Natural killer cell (primary cell): ENCODE measurements at regions not wholly inside any gene's neighbourhood (a gene's known extent, or its start where the extent isn't known, plus 50 kb on each side); places are given as distances from the start of the nearest gene placed in this dataset.
"Not testable (repeated sequence)": the region's sequence is repeated elsewhere in the genome, so short reads cannot be mapped to it uniquely, and the experiment has no call there.

Experiments used
- ATAC-seq, 3 donors: fragments of 150-1000 bp in 2 of 3; fragments of 200-7000 bp in 1 of 3; cut with Tn5 transposase; 1 replicate in 1 of 3; 2 replicates in 2 of 3; pipeline ENCODE4 v1.10.0; 2021; ENCODE audit warnings: mild to moderate bottlenecking in 2 of 3, moderate library complexity in 2 of 3
- DNase-seq, 2 donors: peaks; one replicate each; pipeline versions ENCODE4 v3.0.0 to v3.0.0-alpha.2; 2013 to 2021; ENCODE audit warnings: mixed read lengths in 1 of 2
- H3K27ac ChIP-seq: one replicate; pipeline ENCODE4 v1.5.1; 2013; ENCODE audit warnings: mild to moderate bottlenecking, low read length
- H3K27me3 ChIP-seq: one replicate; pipeline ENCODE4 v1.6.1; 2013; ENCODE audit warnings: low read length; ENCODE audit not compliant: control insufficient read depth, insufficient read depth
- H3K36me3 ChIP-seq: one replicate; pipeline ENCODE4 v1.6.1; 2013; ENCODE audit warnings: low read length; ENCODE audit not compliant: control insufficient read depth, insufficient read depth
- H3K4me1 ChIP-seq: one replicate; pipeline ENCODE4 v1.6.1; 2013; ENCODE audit warnings: low read length; ENCODE audit not compliant: control insufficient read depth, insufficient read depth
- H3K4me3 ChIP-seq: one replicate; pipeline ENCODE4 v1.5.1; 2013; ENCODE audit warnings: low read length
- H3K9me3 ChIP-seq: one replicate; pipeline ENCODE4 v1.6.1; 2013; ENCODE audit warnings: low read length; ENCODE audit not compliant: control insufficient read depth, insufficient read depth
- H3K27ac Mint-ChIP-seq, 2 donors: one replicate each; pipeline ENCODE4 v1.8.0; 2022; ENCODE audit warnings: mild to moderate bottlenecking in 2 of 2, mixed read lengths in 2 of 2, moderate library complexity in 1 of 2
- H3K27me3 Mint-ChIP-seq, 2 donors: one replicate each; pipeline ENCODE4 v1.8.0; 2022; ENCODE audit warnings: low read depth in 2 of 2, mixed read lengths in 2 of 2
- H3K36me3 Mint-ChIP-seq: one replicate; pipeline ENCODE4 v1.8.0; 2022; ENCODE audit warnings: mixed read lengths
- H3K4me1 Mint-ChIP-seq, 2 donors: one replicate each; pipeline ENCODE4 v1.8.0; 2022; ENCODE audit warnings: mixed read lengths in 2 of 2
- H3K4me3 Mint-ChIP-seq: one replicate; pipeline ENCODE4 v1.8.0; 2022; ENCODE audit warnings: mild to moderate bottlenecking, moderate library complexity, mixed read lengths
- H3K9me3 Mint-ChIP-seq, 2 donors: one replicate each; pipeline ENCODE4 v1.8.0; 2022; ENCODE audit warnings: mixed read lengths in 2 of 2
- CTCF ChIP-seq: fragments of 200-600 bp; IDR thresholded peaks from one replicate; pipeline ENCODE4 v1.8.0; 2022; ENCODE audit warnings: antibody characterized with exemption
- WGBS: methylation state at CpG from one replicate; pipeline ENCODE4 v1.1.7; 2013; ENCODE audit warnings: missing lambda C conversion rate; ENCODE audit not compliant: insufficient coverage; 5-methylcytosine and 5-hydroxymethylcytosine counted together
- intact Hi-C: fragments of 100-400 bp; cut with micrococcal nuclease; formaldehyde crosslinking; loops from one replicate; pipeline ENCODE4 v1.14.2; 2022

- H3K27ac ChIP-seq: no peak overlapping the region
- TF ChIP-seq CTCF: no peak
- H3K36me3 ChIP-seq: no peaks in the 10 kb centered on the region
- peaks cover 3% of the 10 kb centered on the region for H3K36me3 Mint-ChIP-seq
- no peak overlapping the region for H3K27ac Mint-ChIP-seq
- 61% methylated on average over 5 of the region's 5 CpGs for WGBS
- intact Hi-C loops: no loop called here
- H3K4me1 Mint-ChIP-seq: no peaks in the 10 kb centered on the region
- no peaks in the 10 kb centered on the region for H3K27me3 Mint-ChIP-seq
- no peak for DNase-seq
- no peaks in the 10 kb centered on the region for H3K27me3 ChIP-seq
- H3K9me3 ChIP-seq: peaks cover 4% of the 10 kb centered on the region
- H3K9me3 Mint-ChIP-seq: peaks cover 29 to 39% of the 10 kb centered on the region in 2 donors
- no peak overlapping the region for H3K4me3 Mint-ChIP-seq
- no peaks in the 10 kb centered on the region for H3K4me1 ChIP-seq
- no peak for ATAC-seq
- no peak overlapping the region for H3K4me3 ChIP-seq
Observed at GRCh38 chr3:20480786-20481365, 294.9 kb upstream of the SGO1 start.

- H3K4me1 Mint-ChIP-seq: no peaks in the 10 kb centered on the region
- no peak for TF ChIP-seq CTCF
- H3K27me3 Mint-ChIP-seq: no peaks in the 10 kb centered on the region
- Histone ChIP-seq H3K27ac (no peak overlapping the region), H3K36me3 (no peaks in the 10 kb centered on the region), H3K9me3 (peaks cover 4% of the 10 kb centered on the region), H3K4me1 (no peaks in the 10 kb centered on the region), H3K27me3 (no peaks in the 10 kb centered on the region), H3K4me3 (no peak overlapping the region)
- no peak overlapping the region for H3K27ac Mint-ChIP-seq
- H3K4me3 Mint-ChIP-seq: no peak overlapping the region
- no peaks in the 10 kb centered on the region for H3K36me3 Mint-ChIP-seq
- peaks cover 23 to 30% of the 10 kb centered on the region in 2 donors for H3K9me3 Mint-ChIP-seq
- intact Hi-C loops: no loop called here
- no peak for DNase-seq
- no peak for ATAC-seq
Observed at GRCh38 chr3:20478436-20478835, 292.4 kb upstream of the SGO1 start.

GRCh38 chr3:20464237-20464636, 278.2 kb upstream of the SGO1 start:
- H3K27ac Mint-ChIP-seq, H3K4me3 ChIP-seq, H3K36me3 ChIP-seq, H3K27me3 ChIP-seq, H3K27me3 Mint-ChIP-seq, DNase-seq, H3K4me1 ChIP-seq, H3K4me1 Mint-ChIP-seq, H3K9me3 ChIP-seq, ATAC-seq, intact Hi-C loops, H3K27ac ChIP-seq, H3K4me3 Mint-ChIP-seq: not testable (repeated sequence)
- no CpG with 5 or more reads among the region's 2 CpGs for WGBS
- peaks cover 27% of the 10 kb centered on the region for H3K36me3 Mint-ChIP-seq
- H3K9me3 Mint-ChIP-seq: peaks cover 24 to 27% of the 10 kb centered on the region in 2 donors

- no peaks in the 10 kb centered on the region for H3K36me3 ChIP-seq
- H3K9me3 ChIP-seq: peaks cover 7% of the 10 kb centered on the region
- intact Hi-C loops: no loop called here
- H3K4me1 Mint-ChIP-seq: no peaks in the 10 kb centered on the region
- no peak overlapping the region for H3K4me3 Mint-ChIP-seq
- H3K4me1 ChIP-seq: no peaks in the 10 kb centered on the region
- no peak overlapping the region for H3K27ac ChIP-seq
- no peak for ATAC-seq
- TF ChIP-seq CTCF: no peak
- peaks cover 17 to 19% of the 10 kb centered on the region in 2 donors for H3K9me3 Mint-ChIP-seq
- H3K27ac Mint-ChIP-seq: no peak overlapping the region
- H3K4me3 ChIP-seq: no peak overlapping the region
- H3K27me3 ChIP-seq: no peaks in the 10 kb centered on the region
- H3K27me3 Mint-ChIP-seq: no peaks in the 10 kb centered on the region
- DNase-seq: no peak
- peaks cover 26% of the 10 kb centered on the region for H3K36me3 Mint-ChIP-seq
Observed at GRCh38 chr3:20462723-20463122, 276.7 kb upstream of the SGO1 start.
